Mucosa of stomach (tissue), 1 donor: ENCODE measurements at regions not wholly inside any gene's neighbourhood (a gene's known extent, or its start where the extent isn't known, plus 50 kb on each side); places are given as distances from the start of the nearest gene placed in this dataset.

Experiments used
- H3K27me3 ChIP-seq: one replicate; pipeline ENCODE4 v1.7.0; 2013; ENCODE audit warnings: mild to moderate bottlenecking, low read length; ENCODE audit not compliant: control insufficient read depth, insufficient read depth
- H3K36me3 ChIP-seq: one replicate; pipeline ENCODE4 v1.7.0; 2013; ENCODE audit warnings: low read length; ENCODE audit not compliant: control insufficient read depth, insufficient read depth
- H3K4me1 ChIP-seq: one replicate; pipeline ENCODE4 v1.7.0; 2013; ENCODE audit warnings: mild to moderate bottlenecking, low read length; ENCODE audit not compliant: control insufficient read depth, insufficient read depth
- H3K4me3 ChIP-seq: one replicate; pipeline ENCODE4 v1.7.0; 2013; ENCODE audit warnings: low read length
- H3K9ac ChIP-seq: one replicate; pipeline ENCODE4 v1.7.0; 2013; ENCODE audit warnings: mild to moderate bottlenecking, low read length, moderate library complexity
- H3K9me3 ChIP-seq: one replicate; pipeline ENCODE4 v1.7.0; 2013; ENCODE audit warnings: mild to moderate bottlenecking, low read length, moderate library complexity; ENCODE audit not compliant: control insufficient read depth
- donor health status: Pancreatic carcinoma.

GRCh38 chr10:2067015-2067414 lies 329.7 kb upstream of the ADARB2 start:
- Histone ChIP-seq H3K9me3 (no peaks in the 10 kb centered on the region), H3K4me1 (no peaks in the 10 kb centered on the region), H3K9ac (no peak overlapping the region), H3K27me3 (no peaks in the 10 kb centered on the region), H3K36me3 (no peaks in the 10 kb centered on the region), H3K4me3 (no peak overlapping the region)

- H3K27me3 ChIP-seq, result no peaks in the 10 kb centered on the region
- no peak overlapping the region for H3K9ac ChIP-seq
- no peaks in the 10 kb centered on the region for H3K36me3 ChIP-seq
- H3K4me3 ChIP-seq, result no peak overlapping the region
- no peaks in the 10 kb centered on the region for H3K4me1 ChIP-seq
- no peaks in the 10 kb centered on the region for H3K9me3 ChIP-seq
These were observed 317.4 kb upstream of the ADARB2 start for GRCh38 chr10:2054728-2055127.

GRCh38 chr10:2053805-2054204 lies 316.5 kb upstream of the ADARB2 start:
- Histone ChIP-seq H3K4me3 (no peak overlapping the region), H3K9ac (no peak overlapping the region), H3K36me3 (no peaks in the 10 kb centered on the region), H3K4me1 (no peaks in the 10 kb centered on the region), H3K9me3 (no peaks in the 10 kb centered on the region), H3K27me3 (no peaks in the 10 kb centered on the region)

GRCh38 chr10:2051108-2051507 lies 313.8 kb upstream of the ADARB2 start:
- no peak overlapping the region for H3K4me3 ChIP-seq
- H3K4me1 ChIP-seq, result no peaks in the 10 kb centered on the region
- H3K9me3 ChIP-seq, result no peaks in the 10 kb centered on the region
- H3K36me3 ChIP-seq, result no peaks in the 10 kb centered on the region
- H3K9ac ChIP-seq, result no peak overlapping the region
- H3K27me3 ChIP-seq, result no peaks in the 10 kb centered on the region

- H3K27me3 ChIP-seq, result no peaks in the 10 kb centered on the region
- H3K4me3 ChIP-seq, result no peak overlapping the region
- no peaks in the 10 kb centered on the region for H3K4me1 ChIP-seq
- no peaks in the 10 kb centered on the region for H3K36me3 ChIP-seq
- no peaks in the 10 kb centered on the region for H3K9me3 ChIP-seq
- no peak overlapping the region for H3K9ac ChIP-seq
These were observed 312.2 kb upstream of the ADARB2 start for GRCh38 chr10:2049560-2049959.

GRCh38 chr10:2048337-2048973 lies 311.1 kb upstream of the ADARB2 start:
- Histone ChIP-seq H3K4me3 (no peak overlapping the region), H3K9ac (no peak overlapping the region), H3K4me1 (no peaks in the 10 kb centered on the region), H3K27me3 (no peaks in the 10 kb centered on the region), H3K9me3 (no peaks in the 10 kb centered on the region), H3K36me3 (no peaks in the 10 kb centered on the region)

- no peak overlapping the region for H3K4me3 ChIP-seq
- no peaks in the 10 kb centered on the region for H3K36me3 ChIP-seq
- H3K27me3 ChIP-seq, result no peaks in the 10 kb centered on the region
- H3K9me3 ChIP-seq, result no peaks in the 10 kb centered on the region
- no peaks in the 10 kb centered on the region for H3K4me1 ChIP-seq
- no peak overlapping the region for H3K9ac ChIP-seq
These were observed 310.4 kb upstream of the ADARB2 start for GRCh38 chr10:2047679-2048078.

- no peak overlapping the region for H3K9ac ChIP-seq
- no peak overlapping the region for H3K4me3 ChIP-seq
- H3K9me3 ChIP-seq, result no peaks in the 10 kb centered on the region
- H3K27me3 ChIP-seq, result no peaks in the 10 kb centered on the region
- H3K36me3 ChIP-seq, result no peaks in the 10 kb centered on the region
- no peaks in the 10 kb centered on the region for H3K4me1 ChIP-seq
These were observed 306.1 kb upstream of the ADARB2 start for GRCh38 chr10:2043379-2043778.

- Histone ChIP-seq H3K9me3 (no peaks in the 10 kb centered on the region), H3K4me1 (no peaks in the 10 kb centered on the region), H3K27me3 (no peaks in the 10 kb centered on the region), H3K9ac (no peak overlapping the region), H3K4me3 (no peak overlapping the region), H3K36me3 (no peaks in the 10 kb centered on the region)
These were observed 300.7 kb upstream of the ADARB2 start for GRCh38 chr10:2038036-2038435.

GRCh38 chr10:2037246-2037645 lies 299.9 kb upstream of the ADARB2 start:
- no peak overlapping the region for H3K4me3 ChIP-seq
- H3K4me1 ChIP-seq, result no peaks in the 10 kb centered on the region
- H3K36me3 ChIP-seq, result no peaks in the 10 kb centered on the region
- no peaks in the 10 kb centered on the region for H3K27me3 ChIP-seq
- no peaks in the 10 kb centered on the region for H3K9me3 ChIP-seq
- no peak overlapping the region for H3K9ac ChIP-seq

- no peaks in the 10 kb centered on the region for H3K36me3 ChIP-seq
- H3K4me1 ChIP-seq, result no peaks in the 10 kb centered on the region
- no peak overlapping the region for H3K9ac ChIP-seq
- no peaks in the 10 kb centered on the region for H3K27me3 ChIP-seq
- H3K9me3 ChIP-seq, result no peaks in the 10 kb centered on the region
- H3K4me3 ChIP-seq, result no peak overlapping the region
These were observed 298.9 kb upstream of the ADARB2 start for GRCh38 chr10:2036209-2036608.

GRCh38 chr10:2030046-2030445 lies 292.7 kb upstream of the ADARB2 start:
- Histone ChIP-seq H3K27me3 (no peaks in the 10 kb centered on the region), H3K9me3 (no peaks in the 10 kb centered on the region), H3K9ac (no peak overlapping the region), H3K36me3 (no peaks in the 10 kb centered on the region), H3K4me1 (no peaks in the 10 kb centered on the region), H3K4me3 (no peak overlapping the region)

- H3K9ac ChIP-seq, result no peak overlapping the region
- no peaks in the 10 kb centered on the region for H3K4me1 ChIP-seq
These were observed 289.6 kb upstream of the ADARB2 start for GRCh38 chr10:2026936-2027335.

More at GRCh38 chr10:2026936-2027335, 289.6 kb upstream of the ADARB2 start:
- Histone ChIP-seq H3K9me3 (no peaks in the 10 kb centered on the region), H3K36me3 (no peaks in the 10 kb centered on the region), H3K27me3 (no peaks in the 10 kb centered on the region), H3K4me3 (no peak overlapping the region)
